DOHH2 (cell line): ENCODE measurements at regions not wholly inside any gene's neighbourhood (a gene's known extent, or its start where the extent isn't known, plus 50 kb on each side); places are given as distances from the start of the nearest gene placed in this dataset.

Source experiments
- CTCF ChIP-seq: fragments of 200-600 bp; sonication (generic); IDR thresholded peaks from one replicate; pipeline ENCODE4 v1.5.1; 2014; ENCODE audit warnings: antibody characterized with exemption, mild to moderate bottlenecking, low read depth, low read length; ENCODE audit not compliant: poor library complexity, severe bottlenecking
- EZH2phosphoT487 ChIP-seq: fragments of 200-600 bp; sonication (generic); IDR thresholded peaks from 2 replicates; pipeline ENCODE4 v1.6.1; 2017; ENCODE audit warnings: borderline replicate concordance, mild to moderate bottlenecking, antibody characterized with exemption, low read length, moderate library complexity, mixed read lengths

DNA sequence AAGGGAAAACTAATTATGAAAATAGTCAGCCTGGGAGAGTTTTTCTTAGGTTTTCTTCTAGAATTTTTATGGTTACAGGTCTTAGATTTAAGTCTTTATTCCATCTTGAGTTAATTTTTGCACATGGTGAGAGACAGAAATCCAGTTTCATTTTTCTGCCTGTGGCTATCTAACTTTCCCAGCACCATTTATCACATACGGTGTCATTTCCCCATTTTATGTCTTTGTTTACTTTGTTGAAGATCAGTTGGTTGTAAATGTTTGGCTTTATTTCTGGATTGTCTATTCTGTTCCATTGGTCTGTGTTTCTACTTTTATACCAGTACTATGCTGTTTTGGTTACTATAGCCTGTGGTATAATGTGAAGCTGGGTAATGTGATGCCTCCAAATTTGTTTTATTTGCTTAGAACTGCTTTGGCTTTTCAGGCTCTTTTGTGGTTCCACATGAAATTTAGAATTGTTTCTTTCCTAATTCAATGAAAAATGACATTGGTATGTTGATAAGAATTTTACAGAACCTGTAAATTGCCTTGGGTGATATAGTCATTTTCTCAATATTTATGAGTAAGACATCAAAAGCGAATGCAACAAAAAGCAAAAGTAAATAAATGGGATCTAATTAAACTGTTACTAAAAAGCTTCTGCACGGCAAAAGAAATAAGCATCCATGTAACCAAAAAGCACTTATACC is 146.1 kb upstream of the NOL4 start:
- TF ChIP-seq CTCF (no peak), EZH2phosphoT487 (no peak)
